ENCODE measurements at regions not wholly inside any gene's neighbourhood (a gene's known extent, or its start where the extent isn't known, plus 50 kb on each side); places are given as distances from the start of the nearest gene placed in this dataset.

- Mint-ChIP-seq H3K4me3 (no peak overlapping the region), H3K27ac (no peak overlapping the region), H3K9me3 (peaks cover 7 to 17% of the 10 kb centered on the region in 2 donors), H3K36me3 (no peaks in the 10 kb centered on the region), H3K4me1 (no peaks in the 10 kb centered on the region), H3K27me3 (ENCODE audit: low read depth in 2 of 2) (no peaks in the 10 kb centered on the region)
- ATAC-seq = no peak
- Histone ChIP-seq H3K4me1 (ENCODE audit: control insufficient read depth, insufficient read depth, low read length) (no peaks in the 10 kb centered on the region), H3K27ac (ENCODE audit: low read length) (no peak overlapping the region), H3K4me3 (ENCODE audit: low read length) (no peak overlapping the region), H3K36me3 (ENCODE audit: control insufficient read depth, insufficient read depth, low read length) (no peaks in the 10 kb centered on the region), H3K9me3 (ENCODE audit: control insufficient read depth, insufficient read depth, low read length) (peaks cover 8% of the 10 kb centered on the region), H3K27me3 (ENCODE audit: control insufficient read depth, insufficient read depth, low read length) (no peaks in the 10 kb centered on the region)
- DNase-seq = no peak
- WGBS (ENCODE audit: insufficient coverage) = 84% methylated on average over 7 of the region's 10 CpGs
- TF ChIP-seq CTCF (IDR thresholded peaks at IDR 0.05) = no peak
- intact Hi-C loops (cut with micrococcal nuclease) = no loop called here
Observed at GRCh38 chr9:26145938-26146337, 467.7 kb upstream of the TUSC1 start.

- H3K9me3 Mint-ChIP-seq = peaks cover 10 to 22% of the 10 kb centered on the region in 2 donors
- no peaks in the 10 kb centered on the region for H3K4me1 ChIP-seq (ENCODE audit: control insufficient read depth, insufficient read depth, low read length)
- no peak for ATAC-seq
- TF ChIP-seq CTCF (IDR thresholded peaks at IDR 0.05) = no peak
- H3K27ac Mint-ChIP-seq = no peak overlapping the region
- intact Hi-C loops (cut with micrococcal nuclease) = no loop called here
- 97% methylated on average over 6 of the region's 6 CpGs for WGBS (ENCODE audit: insufficient coverage)
- peaks cover 9% of the 10 kb centered on the region for H3K36me3 Mint-ChIP-seq
- H3K4me3 Mint-ChIP-seq = no peak overlapping the region
- no peaks in the 10 kb centered on the region for H3K36me3 ChIP-seq (ENCODE audit: control insufficient read depth, insufficient read depth, low read length)
- no peaks in the 10 kb centered on the region for H3K27me3 Mint-ChIP-seq (ENCODE audit: low read depth in 2 of 2)
- DNase-seq = no peak
- no peak overlapping the region for H3K4me3 ChIP-seq (ENCODE audit: low read length)
- H3K9me3 ChIP-seq (ENCODE audit: control insufficient read depth, insufficient read depth, low read length) = peaks cover 8% of the 10 kb centered on the region
- H3K27me3 ChIP-seq (ENCODE audit: control insufficient read depth, insufficient read depth, low read length) = no peaks in the 10 kb centered on the region
- H3K4me1 Mint-ChIP-seq = no peaks in the 10 kb centered on the region
- H3K27ac ChIP-seq (ENCODE audit: low read length) = no peak overlapping the region
Observed at GRCh38 chr9:26142631-26143030, 464.4 kb upstream of the TUSC1 start.

- Mint-ChIP-seq H3K36me3 (peaks cover 9% of the 10 kb centered on the region), H3K27me3 (ENCODE audit: low read depth in 2 of 2) (no peaks in the 10 kb centered on the region), H3K27ac (no peak overlapping the region), H3K4me1 (no peaks in the 10 kb centered on the region), H3K9me3 (peaks cover 10 to 22% of the 10 kb centered on the region in 2 donors), H3K4me3 (no peak overlapping the region)
- TF ChIP-seq CTCF (IDR thresholded peaks at IDR 0.05) = no peak
- H3K4me1 ChIP-seq (ENCODE audit: control insufficient read depth, insufficient read depth, low read length) = no peaks in the 10 kb centered on the region
- no peaks in the 10 kb centered on the region for H3K36me3 ChIP-seq (ENCODE audit: control insufficient read depth, insufficient read depth, low read length)
- peaks cover 8% of the 10 kb centered on the region for H3K9me3 ChIP-seq (ENCODE audit: control insufficient read depth, insufficient read depth, low read length)
- intact Hi-C loops (cut with micrococcal nuclease) = no loop called here
- no peak overlapping the region for H3K4me3 ChIP-seq (ENCODE audit: low read length)
- DNase-seq (no peak), ATAC-seq (no peak)
- H3K27ac ChIP-seq (ENCODE audit: low read length) = no peak overlapping the region
- 92% methylated on average over 5 of the region's 5 CpGs for WGBS (ENCODE audit: insufficient coverage)
- H3K27me3 ChIP-seq (ENCODE audit: control insufficient read depth, insufficient read depth, low read length) = no peaks in the 10 kb centered on the region
Observed at GRCh38 chr9:26142201-26142600, 464.0 kb upstream of the TUSC1 start.

- no peak overlapping the region for H3K27ac ChIP-seq (ENCODE audit: low read length)
- Mint-ChIP-seq H3K4me1 (no peaks in the 10 kb centered on the region), H3K4me3 (no peak overlapping the region), H3K27ac (no peak overlapping the region), H3K9me3 (peaks cover 4 to 12% of the 10 kb centered on the region in 2 donors), H3K36me3 (no peaks in the 10 kb centered on the region), H3K27me3 (ENCODE audit: low read depth in 2 of 2) (no peaks in the 10 kb centered on the region)
- H3K27me3 ChIP-seq (ENCODE audit: control insufficient read depth, insufficient read depth, low read length) = no peaks in the 10 kb centered on the region
- ATAC-seq (no peak), DNase-seq (no peak)
- intact Hi-C loops (cut with micrococcal nuclease) = no loop called here
- no peaks in the 10 kb centered on the region for H3K9me3 ChIP-seq (ENCODE audit: control insufficient read depth, insufficient read depth, low read length)
- no peak overlapping the region for H3K4me3 ChIP-seq (ENCODE audit: low read length)
- no peak for TF ChIP-seq CTCF (IDR thresholded peaks at IDR 0.05)
- no peaks in the 10 kb centered on the region for H3K36me3 ChIP-seq (ENCODE audit: control insufficient read depth, insufficient read depth, low read length)
- WGBS (ENCODE audit: insufficient coverage) = 100% methylated on average over 1 of the region's 1 CpG
- no peaks in the 10 kb centered on the region for H3K4me1 ChIP-seq (ENCODE audit: control insufficient read depth, insufficient read depth, low read length)
Observed at GRCh38 chr9:26133537-26133936, 455.3 kb upstream of the TUSC1 start.

Measured in natural killer cell (primary cell).